ENCODE measurements at regions not wholly inside any gene's neighbourhood (a gene's known extent, or its start where the extent isn't known, plus 50 kb on each side); places are given as distances from the start of the nearest gene placed in this dataset.

GRCh38 chr3:839981-840380 is 252.8 kb upstream of the CNTN6 start:
- TF ChIP-seq POLR2AphosphoS5 (IDR thresholded peaks at IDR 0.05), result no peak
- TF ChIP-seq, protein P1, sequence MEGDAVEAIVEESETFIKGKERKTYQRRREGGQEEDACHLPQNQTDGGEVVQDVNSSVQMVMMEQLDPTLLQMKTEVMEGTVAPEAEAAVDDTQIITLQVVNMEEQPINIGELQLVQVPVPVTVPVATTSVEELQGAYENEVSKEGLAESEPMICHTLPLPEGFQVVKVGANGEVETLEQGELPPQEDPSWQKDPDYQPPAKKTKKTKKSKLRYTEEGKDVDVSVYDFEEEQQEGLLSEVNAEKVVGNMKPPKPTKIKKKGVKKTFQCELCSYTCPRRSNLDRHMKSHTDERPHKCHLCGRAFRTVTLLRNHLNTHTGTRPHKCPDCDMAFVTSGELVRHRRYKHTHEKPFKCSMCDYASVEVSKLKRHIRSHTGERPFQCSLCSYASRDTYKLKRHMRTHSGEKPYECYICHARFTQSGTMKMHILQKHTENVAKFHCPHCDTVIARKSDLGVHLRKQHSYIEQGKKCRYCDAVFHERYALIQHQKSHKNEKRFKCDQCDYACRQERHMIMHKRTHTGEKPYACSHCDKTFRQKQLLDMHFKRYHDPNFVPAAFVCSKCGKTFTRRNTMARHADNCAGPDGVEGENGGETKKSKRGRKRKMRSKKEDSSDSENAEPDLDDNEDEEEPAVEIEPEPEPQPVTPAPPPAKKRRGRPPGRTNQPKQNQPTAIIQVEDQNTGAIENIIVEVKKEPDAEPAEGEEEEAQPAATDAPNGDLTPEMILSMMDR (IDR thresholded peaks at IDR 0.05), result no peak
- no peak for TF ChIP-seq POLR2A (IDR thresholded peaks at IDR 0.05)

Data from gastroesophageal sphincter (tissue), 3 donors.